GM12878 (cell line): ENCODE measurements at regions not wholly inside any gene's neighbourhood (a gene's known extent, or its start where the extent isn't known, plus 50 kb on each side); places are given as distances from the start of the nearest gene placed in this dataset.

ENCODE experiments used
- ATAC-seq: fragments of 200-7000 bp; cut with Tn5 transposase; 3 replicates; pipeline ENCODE4 v1.9.1; 2020; ENCODE audit warnings: mild to moderate bottlenecking, moderate library complexity
- BruUV-seq: library from RNA; stranded (reverse); fragments of 400-500 nt; replicated peaks from 2 replicates; lab custom pipeline; 2021; lab: Mats Ljungman, UMichigan
- CTCF ChIA-PET: fragments of 300-600 bp; sonication (Branson Sonifier 250); formaldehyde crosslinking; extraction: SDS; loops from one replicate; lab custom pipeline; 2021; ENCODE audit warnings: inconsistent platforms; lab: Yijun Ruan, JAX
- POLR2A ChIA-PET: fragments of 350-600 bp; formaldehyde crosslinking; extraction: SDS; loops from one replicate; lab custom pipeline; 2021; ENCODE audit warnings: inconsistent platforms; lab: Charles Lee
- RAD21 ChIA-PET: fragments of 300-600 bp; sonication (Branson Sonifier 250); formaldehyde crosslinking; loops from one replicate; lab custom pipeline; 2023; ENCODE audit warnings: antibody characterized with exemption; ENCODE audit not compliant: unreplicated experiment; lab: Charles Lee
- SMC1A ChIA-PET: fragments of 300-600 bp; sonication (Branson Sonifier 250); formaldehyde crosslinking; loops from one replicate; lab custom pipeline; 2023; ENCODE audit not compliant: unreplicated experiment, uncharacterized antibody; lab: Charles Lee
- DNase-seq: peaks from one replicate; pipeline ENCODE4 v3.0.0-alpha.2; 2011; ENCODE audit warnings: low read depth, low spot score
- FAIRE-seq: peaks from 3 replicates; lab custom pipeline; 2011; peaks lifted over from hg19 to GRCh38; lab: Jason Lieb, UNC
- H2AFZ ChIP-seq: 2 replicates; pipeline ENCODE4 v1.6.0; 2011; ENCODE audit warnings: low read depth, low read length, control low read depth; ENCODE audit not compliant: control insufficient read depth
- H3K27ac ChIP-seq: 2 replicates; pipeline ENCODE4 v1.5.1; 2011; ENCODE audit warnings: control low read depth; ENCODE audit not compliant: control insufficient read depth, insufficient read depth
- H3K27me3 ChIP-seq, 2 experiments: replicated peaks in 1 of 2; 2 replicates each; pipeline versions ENCODE4 v1.6.0 to v1.6.1; 2011; ENCODE audit warnings: low read length in 1 of 2; ENCODE audit not compliant: control insufficient read depth in 2 of 2, insufficient read depth in 2 of 2
- H3K36me3 ChIP-seq, 2 experiments: 2 replicates each; pipeline ENCODE4 v1.5.1; 2011; ENCODE audit warnings: low read length in 1 of 2; ENCODE audit not compliant: control insufficient read depth in 2 of 2, insufficient read depth in 2 of 2
- H3K4me1 ChIP-seq: 2 replicates; pipeline ENCODE4 v1.6.1; 2011; ENCODE audit warnings: mild to moderate bottlenecking, low read length, moderate library complexity, mixed read lengths; ENCODE audit not compliant: control insufficient read depth, insufficient read depth
- H3K4me2 ChIP-seq: 2 replicates; pipeline ENCODE4 v1.6.0; 2011; ENCODE audit warnings: control low read depth; ENCODE audit not compliant: control insufficient read depth, insufficient read depth
- H3K4me3 ChIP-seq: fragments of 200-600 bp; sonication (generic); 2 replicates; pipeline ENCODE4 v1.5.1; 2016
- H3K79me2 ChIP-seq: 2 replicates; pipeline ENCODE4 v1.6.0; 2011; ENCODE audit warnings: low read length; ENCODE audit not compliant: control insufficient read depth, insufficient read depth
- H3K9ac ChIP-seq: 2 replicates; pipeline ENCODE4 v1.8.0; 2011; ENCODE audit warnings: low read length, control low read depth, mixed read lengths; ENCODE audit not compliant: control insufficient read depth, insufficient read depth
- H3K9me3 ChIP-seq: replicated peaks from 3 replicates; pipeline ENCODE4 v1.5.1; 2011; ENCODE audit warnings: mild to moderate bottlenecking, low read length; ENCODE audit not compliant: control insufficient read depth, insufficient read depth
- H4K20me1 ChIP-seq: 2 replicates; pipeline ENCODE4 v1.6.0; 2011; ENCODE audit not compliant: control insufficient read depth, insufficient read depth
- BCL11A ChIP-seq: IDR thresholded peaks from 2 replicates; pipeline ENCODE4 v1.6.1; 2011; ENCODE audit warnings: low read depth, low read length
- BCLAF1 ChIP-seq: fragments of 450-650 bp; IDR thresholded peaks from 2 replicates; pipeline ENCODE4 v1.6.1; 2017; ENCODE audit warnings: antibody characterized with exemption, mild to moderate bottlenecking, moderate library complexity
- CEBPZ ChIP-seq: fragments of 150-350 bp; IDR thresholded peaks from 2 replicates; pipeline ENCODE4 v1.6.1; 2016; ENCODE audit warnings: low read depth, low read length
- ELK1 ChIP-seq: IDR thresholded peaks from 2 replicates; pipeline ENCODE4 v1.6.1; 2012; ENCODE audit warnings: low read depth, low read length, improper control_type of control experiment
- HDAC6 ChIP-seq: fragments of 200-600 bp; sonication (generic); IDR thresholded peaks from one replicate; pipeline ENCODE4 v1.8.0; 2017; ENCODE audit warnings: antibody characterized with exemption; ENCODE audit not compliant: unreplicated experiment
- NKRF ChIP-seq: fragments of 450-650 bp; conservative IDR thresholded peaks from 2 replicates; pipeline ENCODE4 v1.6.1; 2017; ENCODE audit warnings: mild to moderate bottlenecking, moderate library complexity
- PML ChIP-seq: IDR thresholded peaks from 2 replicates; pipeline ENCODE4 v1.6.1; 2012; ENCODE audit warnings: low read length, inconsistent platforms
- POU2F2 ChIP-seq: IDR thresholded peaks from 3 replicates; pipeline ENCODE4 v1.6.1; 2011; ENCODE audit warnings: low read depth, mild to moderate bottlenecking, low read length, borderline replicate concordance
- RBBP5 ChIP-seq: fragments of 200-600 bp; sonication (generic); conservative IDR thresholded peaks from 2 replicates; pipeline ENCODE4 v1.6.1; 2016
- SMAD5 ChIP-seq: IDR thresholded peaks from 2 replicates; pipeline ENCODE4 v1.6.1; 2016; ENCODE audit warnings: antibody characterized with exemption, low read depth
- SMARCA5 ChIP-seq: fragments of 450-650 bp; IDR thresholded peaks from 2 replicates; pipeline ENCODE4 v1.6.1; 2017; ENCODE audit warnings: mild to moderate bottlenecking
- SP1 ChIP-seq: IDR thresholded peaks from one replicate; pipeline ENCODE4 v1.6.1; 2011; ENCODE audit warnings: low read depth, low read length
- SREBF1 ChIP-seq: IDR thresholded peaks from 2 replicates; pipeline ENCODE4 v1.6.1; 2012; ENCODE audit warnings: mild to moderate bottlenecking, low read length
- SREBF2 ChIP-seq: IDR thresholded peaks from 2 replicates; pipeline ENCODE4 v1.6.1; 2012; ENCODE audit warnings: mild to moderate bottlenecking, low read length
- WGBS: methylation state at CpG from one replicate; pipeline ENCODE4 v1.1.6; 2016; ENCODE audit warnings: low lambda C conversion rate; ENCODE audit not compliant: insufficient replicate concordance, insufficient coverage; ENCODE audit errors: missing lambda C conversion rate; 5-methylcytosine and 5-hydroxymethylcytosine counted together
- in situ Hi-C: fragments of 300-500 bp; cut with MboI; formaldehyde crosslinking; loops from 9 replicates; pipeline ENCODE4 v1.14.3; 2018; ENCODE audit warnings: mixed read lengths
- intact Hi-C: fragments of 100-400 bp; cut with micrococcal nuclease; formaldehyde crosslinking; loops from one replicate; pipeline ENCODE4 v1.14.2; 2022; ENCODE audit not compliant: unreplicated experiment
- TF ChIP-seq, protein P1 (sequence below): fragments of 450-650 bp; IDR thresholded peaks from 2 replicates; pipeline ENCODE4 v1.6.1; 2017; ENCODE audit warnings: borderline replicate concordance

DNA sequence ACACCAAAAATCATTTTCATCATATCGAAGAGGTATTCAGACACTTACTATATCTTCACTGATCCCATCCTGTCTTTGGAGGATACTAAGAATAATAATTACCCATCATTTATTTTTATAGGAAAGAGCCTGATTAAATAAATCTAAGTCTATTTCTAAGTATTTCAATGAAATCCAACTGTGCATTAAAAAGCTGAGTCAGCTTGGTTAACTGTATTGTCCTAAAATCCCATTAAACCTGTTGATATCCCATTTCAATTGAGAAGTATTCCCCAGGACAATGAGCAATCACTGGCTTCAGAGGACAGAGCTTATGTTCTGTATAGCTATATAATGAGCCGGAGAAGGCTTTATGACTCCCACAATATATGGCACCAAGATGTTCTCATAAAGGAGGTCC is 142.0 kb upstream of the RORB start (continued):
- TF ChIP-seq NKRF: no peak
- TF ChIP-seq PML: no peak
- TF ChIP-seq RBBP5: no peak
- no peak for TF ChIP-seq SMAD5
- TF ChIP-seq POU2F2: no peak
- TF ChIP-seq SMARCA5: no peak
- TF ChIP-seq, all 136 proteins: peak for 0

- Histone ChIP-seq H3K9ac (no peak overlapping the region), H3K9me3 (no peaks in the 10 kb centered on the region), H3K4me2 (no peak overlapping the region), H3K4me1 (no peaks in the 10 kb centered on the region), H4K20me1 (no peaks in the 10 kb centered on the region), H3K4me3 (no peak overlapping the region), H2AFZ (no peak overlapping the region), H3K27me3 (no peaks in the 10 kb centered on the region), H3K27ac (no peak overlapping the region), H3K79me2 (no peaks in the 10 kb centered on the region), H3K36me3 (no peaks in the 10 kb centered on the region)
- intact Hi-C loops (no loop called here), in situ Hi-C loops (no loop called here)
- no peak for DNase-seq
- ChIA-PET RAD21 (no interaction called here), CTCF (no interaction called here), POLR2A (no interaction called here), SMC1A (no interaction called here)
- FAIRE-seq: no peak
- ATAC-seq: no peak
- BruUV-seq: no TSS peak
- WGBS: 0% methylated on average over 2 of the region's 2 CpGs
- TF ChIP-seq, protein P1, sequence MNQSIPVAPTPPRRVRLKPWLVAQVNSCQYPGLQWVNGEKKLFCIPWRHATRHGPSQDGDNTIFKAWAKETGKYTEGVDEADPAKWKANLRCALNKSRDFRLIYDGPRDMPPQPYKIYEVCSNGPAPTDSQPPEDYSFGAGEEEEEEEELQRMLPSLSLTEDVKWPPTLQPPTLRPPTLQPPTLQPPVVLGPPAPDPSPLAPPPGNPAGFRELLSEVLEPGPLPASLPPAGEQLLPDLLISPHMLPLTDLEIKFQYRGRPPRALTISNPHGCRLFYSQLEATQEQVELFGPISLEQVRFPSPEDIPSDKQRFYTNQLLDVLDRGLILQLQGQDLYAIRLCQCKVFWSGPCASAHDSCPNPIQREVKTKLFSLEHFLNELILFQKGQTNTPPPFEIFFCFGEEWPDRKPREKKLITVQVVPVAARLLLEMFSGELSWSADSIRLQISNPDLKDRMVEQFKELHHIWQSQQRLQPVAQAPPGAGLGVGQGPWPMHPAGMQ: no peak
- TF ChIP-seq SP1 (no peak), SREBF2 (no peak), HDAC6 (no peak), CEBPZ (no peak), SREBF1 (no peak), BCL11A (no peak), ELK1 (no peak), BCLAF1 (no peak)
These were observed 139.6 kb upstream of the RORB start for GRCh38 chr9:74357577-74357976.
